ENCODE measurements at regions not wholly inside any gene's neighbourhood (a gene's known extent, or its start where the extent isn't known, plus 50 kb on each side); places are given as distances from the start of the nearest gene placed in this dataset.

GRCh38 chr1:57860325-57860724 lies 436.5 kb upstream of the DAB1 start:
- H3K9me3 Mint-ChIP-seq (ENCODE audit: insufficient read depth): no peaks in the 10 kb centered on the region
- Histone ChIP-seq H4K20me1 (ENCODE audit: control insufficient read depth, insufficient read depth, low read length, poor library complexity, severe bottlenecking) (no peaks in the 10 kb centered on the region), H3K36me3 (replicated peaks in 1 of 2; ENCODE audit: control extremely low read depth in 1 of 2, control insufficient read depth in 1 of 2, extremely low read depth in 1 of 2, insufficient read depth in 2 of 2, low read length in 1 of 2) (no peaks in the 10 kb centered on the region), H3K9me3 (ENCODE audit: control extremely low read depth in 1 of 3, control insufficient read depth in 2 of 3, insufficient read depth in 1 of 3, low read length in 2 of 3) (no peaks in the 10 kb centered on the region), H3K27me3 (replicated peaks in 1 of 4; ENCODE audit: control extremely low read depth in 1 of 4, control insufficient read depth in 3 of 4, insufficient read depth in 4 of 4, low read length in 3 of 4) (no peaks in the 10 kb centered on the region), H3K79me2 (ENCODE audit: control insufficient read depth, insufficient read depth, low read length) (no peaks in the 10 kb centered on the region), H3K9ac (ENCODE audit: low read length) (no peak overlapping the region), H3K4me3 (ENCODE audit: control extremely low read depth in 1 of 5, extremely low read depth in 1 of 5, insufficient read depth in 1 of 5, low read depth in 2 of 5, low read length in 4 of 5) (no peak overlapping the region), H3K4me1 (ENCODE audit: control insufficient read depth in 2 of 2, insufficient read depth in 2 of 2, low read length in 2 of 2) (no peaks in the 10 kb centered on the region), H3K27ac (ENCODE audit: low read length in 2 of 2) (no peak overlapping the region), H2AFZ (ENCODE audit: insufficient read depth, low read depth, low read length, poor library complexity, severe bottlenecking) (no peak overlapping the region), H3K4me2 (replicated peaks; ENCODE audit: low read depth, low read length, poor library complexity, severe bottlenecking) (no peak overlapping the region)
- H3K4me1 Mint-ChIP-seq: no peaks in the 10 kb centered on the region
- no peak overlapping the region for H3K4me3 Mint-ChIP-seq
- ChIA-PET CTCF (no interaction called here), POLR2A (no interaction called here)
- DNase-seq: no peak
- TF ChIP-seq EZH2 (IDR thresholded peaks at IDR 0.05; ENCODE audit: borderline replicate concordance, insufficient read depth, low read depth, low read length, poor library complexity, severe bottlenecking): no peak
- TF ChIP-seq, protein P1, sequence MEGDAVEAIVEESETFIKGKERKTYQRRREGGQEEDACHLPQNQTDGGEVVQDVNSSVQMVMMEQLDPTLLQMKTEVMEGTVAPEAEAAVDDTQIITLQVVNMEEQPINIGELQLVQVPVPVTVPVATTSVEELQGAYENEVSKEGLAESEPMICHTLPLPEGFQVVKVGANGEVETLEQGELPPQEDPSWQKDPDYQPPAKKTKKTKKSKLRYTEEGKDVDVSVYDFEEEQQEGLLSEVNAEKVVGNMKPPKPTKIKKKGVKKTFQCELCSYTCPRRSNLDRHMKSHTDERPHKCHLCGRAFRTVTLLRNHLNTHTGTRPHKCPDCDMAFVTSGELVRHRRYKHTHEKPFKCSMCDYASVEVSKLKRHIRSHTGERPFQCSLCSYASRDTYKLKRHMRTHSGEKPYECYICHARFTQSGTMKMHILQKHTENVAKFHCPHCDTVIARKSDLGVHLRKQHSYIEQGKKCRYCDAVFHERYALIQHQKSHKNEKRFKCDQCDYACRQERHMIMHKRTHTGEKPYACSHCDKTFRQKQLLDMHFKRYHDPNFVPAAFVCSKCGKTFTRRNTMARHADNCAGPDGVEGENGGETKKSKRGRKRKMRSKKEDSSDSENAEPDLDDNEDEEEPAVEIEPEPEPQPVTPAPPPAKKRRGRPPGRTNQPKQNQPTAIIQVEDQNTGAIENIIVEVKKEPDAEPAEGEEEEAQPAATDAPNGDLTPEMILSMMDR (IDR thresholded peaks at IDR 0.05): no peak
- H3K27me3 Mint-ChIP-seq: no peaks in the 10 kb centered on the region
- H3K27ac Mint-ChIP-seq: no peak overlapping the region
- ATAC-seq (ENCODE audit: low read depth): no peak
- 87% methylated on average over 3 of the region's 3 CpGs for WGBS (ENCODE audit: insufficient coverage)
- intact Hi-C loops (cut with micrococcal nuclease): no loop called here

DNA sequence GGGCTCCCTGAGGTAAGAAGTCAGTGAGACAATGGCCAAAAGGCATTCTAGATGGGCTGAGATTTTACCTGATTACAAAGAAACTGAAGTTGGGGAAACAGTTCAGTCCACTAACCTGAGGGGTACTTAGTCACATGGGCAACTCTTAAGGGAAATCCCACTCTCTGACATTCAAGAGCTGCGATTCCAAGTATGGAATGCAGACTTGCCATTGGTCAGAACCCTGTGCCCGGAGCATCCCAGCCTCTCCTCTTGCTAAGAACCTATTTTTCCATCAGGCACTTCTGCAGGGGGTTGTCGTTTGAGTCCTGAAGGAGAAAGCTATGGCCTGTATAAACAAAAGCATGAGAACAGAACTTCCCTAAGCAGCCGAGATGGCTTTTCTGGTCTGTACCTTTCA lies 434.9 kb upstream of the DAB1 start:
- WGBS (ENCODE audit: insufficient coverage): 58% methylated on average over 2 of the region's 4 CpGs
- no peaks in the 10 kb centered on the region for H3K9me3 ChIP-seq (ENCODE audit: control extremely low read depth in 1 of 3, control insufficient read depth in 2 of 3, insufficient read depth in 1 of 3, low read length in 2 of 3)
- H3K27ac Mint-ChIP-seq: no peak overlapping the region
- H3K4me1 Mint-ChIP-seq: no peaks in the 10 kb centered on the region
- H3K4me2 ChIP-seq (replicated peaks; ENCODE audit: low read depth, low read length, poor library complexity, severe bottlenecking): no peak overlapping the region
- intact Hi-C loops (cut with micrococcal nuclease): no loop called here
- ChIA-PET POLR2A (no interaction called here), CTCF (no interaction called here)
- H3K27me3 Mint-ChIP-seq: no peaks in the 10 kb centered on the region
- no peaks in the 10 kb centered on the region for H4K20me1 ChIP-seq (ENCODE audit: control insufficient read depth, insufficient read depth, low read length, poor library complexity, severe bottlenecking)
- H3K36me3 ChIP-seq (replicated peaks in 1 of 2; ENCODE audit: control extremely low read depth in 1 of 2, control insufficient read depth in 1 of 2, extremely low read depth in 1 of 2, insufficient read depth in 2 of 2, low read length in 1 of 2): no peaks in the 10 kb centered on the region
- no peaks in the 10 kb centered on the region for H3K79me2 ChIP-seq (ENCODE audit: control insufficient read depth, insufficient read depth, low read length)
- no peak for TF ChIP-seq EZH2 (IDR thresholded peaks at IDR 0.05; ENCODE audit: borderline replicate concordance, insufficient read depth, low read depth, low read length, poor library complexity, severe bottlenecking)
- TF ChIP-seq, protein P1 (IDR thresholded peaks at IDR 0.05): no peak
- no peak overlapping the region for H3K4me3 ChIP-seq (ENCODE audit: control extremely low read depth in 1 of 5, extremely low read depth in 1 of 5, insufficient read depth in 1 of 5, low read depth in 2 of 5, low read length in 4 of 5)
- H2AFZ ChIP-seq (ENCODE audit: insufficient read depth, low read depth, low read length, poor library complexity, severe bottlenecking): no peak overlapping the region
- no peak overlapping the region for H3K9ac ChIP-seq (ENCODE audit: low read length)
- H3K4me1 ChIP-seq (ENCODE audit: control insufficient read depth in 2 of 2, insufficient read depth in 2 of 2, low read length in 2 of 2): no peaks in the 10 kb centered on the region
- no peak overlapping the region for H3K27ac ChIP-seq (ENCODE audit: low read length in 2 of 2)
- H3K4me3 Mint-ChIP-seq: no peak overlapping the region
- ATAC-seq (ENCODE audit: low read depth) (no peak), DNase-seq (no peak)
- H3K27me3 ChIP-seq (replicated peaks in 1 of 4; ENCODE audit: control extremely low read depth in 1 of 4, control insufficient read depth in 3 of 4, insufficient read depth in 4 of 4, low read length in 3 of 4): no peaks in the 10 kb centered on the region
- no peaks in the 10 kb centered on the region for H3K9me3 Mint-ChIP-seq (ENCODE audit: insufficient read depth)
